Hepatocyte (in vitro differentiated cells): ENCODE measurements at regions not wholly inside any gene's neighbourhood (a gene's known extent, or its start where the extent isn't known, plus 50 kb on each side); places are given as distances from the start of the nearest gene placed in this dataset.
"Not testable (repeated sequence)": the region's sequence is repeated elsewhere in the genome, so short reads cannot be mapped to it uniquely, and the experiment has no call there.

Source experiments
- DNase-seq: peaks from one replicate; pipeline ENCODE4 v3.0.0-alpha.2; 2016; ENCODE audit warnings: low spot score
- H2AFZ ChIP-seq: fragments of 200-600 bp; sonication (generic); 2 replicates; pipeline ENCODE4 v1.6.0; 2016; ENCODE audit warnings: antibody characterized with exemption, mild to moderate bottlenecking
- H3K27ac ChIP-seq: fragments of 200-600 bp; sonication (generic); 2 replicates; pipeline ENCODE4 v1.5.1; 2016; ENCODE audit warnings: mild to moderate bottlenecking
- H3K27me3 ChIP-seq: fragments of 200-600 bp; sonication (generic); 2 replicates; pipeline ENCODE4 v1.6.1; 2016
- H3K36me3 ChIP-seq: fragments of 200-600 bp; sonication (generic); replicated peaks from 2 replicates; pipeline ENCODE4 v1.5.1; 2016; ENCODE audit warnings: low read depth; ENCODE audit not compliant: insufficient read depth
- H3K4me1 ChIP-seq: fragments of 200-600 bp; sonication (generic); 2 replicates; pipeline ENCODE4 v1.5.1; 2016; ENCODE audit warnings: mild to moderate bottlenecking, moderate library complexity; ENCODE audit not compliant: insufficient read depth
- H3K4me2 ChIP-seq: fragments of 200-600 bp; sonication (generic); 2 replicates; pipeline ENCODE4 v1.6.0; 2016
- H3K4me3 ChIP-seq: fragments of 200-600 bp; sonication (generic); 2 replicates; pipeline ENCODE4 v1.5.1; 2016; ENCODE audit warnings: mild to moderate bottlenecking
- H3K79me2 ChIP-seq: fragments of 200-600 bp; sonication (generic); 2 replicates; pipeline ENCODE4 v1.6.0; 2017; ENCODE audit warnings: mild to moderate bottlenecking
- H3K9me2 ChIP-seq: fragments of 200-600 bp; sonication (generic); replicated peaks from 2 replicates; pipeline ENCODE4 v1.6.0; 2017; ENCODE audit warnings: mild to moderate bottlenecking; ENCODE audit not compliant: insufficient read depth
- H3K9me3 ChIP-seq: fragments of 200-600 bp; sonication (generic); 2 replicates; pipeline ENCODE4 v1.5.1; 2016; ENCODE audit warnings: low read depth, mild to moderate bottlenecking
- H4K20me1 ChIP-seq: fragments of 200-600 bp; sonication (generic); 2 replicates; pipeline ENCODE4 v1.6.0; 2016; ENCODE audit warnings: mild to moderate bottlenecking; ENCODE audit not compliant: insufficient read depth, poor library complexity, severe bottlenecking
- EZH2 ChIP-seq: fragments of 200-600 bp; sonication (generic); IDR thresholded peaks from 2 replicates; pipeline ENCODE4 v1.6.1; 2016; ENCODE audit warnings: antibody characterized with exemption, mild to moderate bottlenecking, borderline replicate concordance
- EZH2phosphoT487 ChIP-seq: fragments of 200-600 bp; sonication (generic); IDR thresholded peaks from one replicate; pipeline ENCODE4 v1.6.1; 2018; ENCODE audit warnings: antibody characterized with exemption, mild to moderate bottlenecking, low read depth, moderate library complexity; ENCODE audit not compliant: unreplicated experiment, severe bottlenecking
- WGBS: methylation state at CpG from one replicate; pipeline ENCODE4 v1.1.6; 2016; ENCODE audit warnings: low lambda C conversion rate; ENCODE audit errors: missing lambda C conversion rate; 5-methylcytosine and 5-hydroxymethylcytosine counted together
- TF ChIP-seq, protein P1 (sequence below): fragments of 200-600 bp; sonication (generic); IDR thresholded peaks from 2 replicates; pipeline ENCODE4 v1.5.1; 2016; ENCODE audit warnings: antibody characterized with exemption, mild to moderate bottlenecking; ENCODE audit not compliant: poor library complexity

DNA sequence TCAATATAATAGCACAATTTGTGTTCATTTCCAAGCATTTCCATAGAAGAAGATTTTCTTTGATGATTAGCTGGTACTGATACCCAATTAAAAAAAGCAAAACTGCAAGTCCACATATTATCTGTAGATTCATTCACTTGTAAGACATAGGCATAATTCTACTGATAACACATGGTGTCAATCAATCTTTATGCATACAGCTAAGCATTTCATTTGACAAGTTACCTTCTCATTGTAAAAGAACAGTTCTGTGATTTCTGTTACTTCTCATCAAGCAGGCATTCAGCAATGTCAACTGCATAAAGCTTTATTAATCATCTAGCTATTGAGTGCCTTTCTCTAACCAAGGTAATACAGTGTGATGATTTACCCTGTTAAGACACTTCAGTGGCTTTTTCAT lies 672.0 kb downstream of the PLOD2 start:
- H2AFZ ChIP-seq, result no peak overlapping the region
- no peaks in the 10 kb centered on the region for H4K20me1 ChIP-seq
- H3K27me3 ChIP-seq, result no peaks in the 10 kb centered on the region
- no peak for DNase-seq
- H3K9me2 ChIP-seq, result no peaks in the 10 kb centered on the region
- TF ChIP-seq, protein P1, sequence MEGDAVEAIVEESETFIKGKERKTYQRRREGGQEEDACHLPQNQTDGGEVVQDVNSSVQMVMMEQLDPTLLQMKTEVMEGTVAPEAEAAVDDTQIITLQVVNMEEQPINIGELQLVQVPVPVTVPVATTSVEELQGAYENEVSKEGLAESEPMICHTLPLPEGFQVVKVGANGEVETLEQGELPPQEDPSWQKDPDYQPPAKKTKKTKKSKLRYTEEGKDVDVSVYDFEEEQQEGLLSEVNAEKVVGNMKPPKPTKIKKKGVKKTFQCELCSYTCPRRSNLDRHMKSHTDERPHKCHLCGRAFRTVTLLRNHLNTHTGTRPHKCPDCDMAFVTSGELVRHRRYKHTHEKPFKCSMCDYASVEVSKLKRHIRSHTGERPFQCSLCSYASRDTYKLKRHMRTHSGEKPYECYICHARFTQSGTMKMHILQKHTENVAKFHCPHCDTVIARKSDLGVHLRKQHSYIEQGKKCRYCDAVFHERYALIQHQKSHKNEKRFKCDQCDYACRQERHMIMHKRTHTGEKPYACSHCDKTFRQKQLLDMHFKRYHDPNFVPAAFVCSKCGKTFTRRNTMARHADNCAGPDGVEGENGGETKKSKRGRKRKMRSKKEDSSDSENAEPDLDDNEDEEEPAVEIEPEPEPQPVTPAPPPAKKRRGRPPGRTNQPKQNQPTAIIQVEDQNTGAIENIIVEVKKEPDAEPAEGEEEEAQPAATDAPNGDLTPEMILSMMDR, result no peak
- TF ChIP-seq EZH2 (no peak), EZH2phosphoT487 (no peak)
- no peak overlapping the region for H3K4me2 ChIP-seq
- no peak overlapping the region for H3K4me3 ChIP-seq
- H3K79me2 ChIP-seq, result no peaks in the 10 kb centered on the region
- no peaks in the 10 kb centered on the region for H3K9me3 ChIP-seq
- H3K36me3 ChIP-seq, result no peaks in the 10 kb centered on the region
- no peak overlapping the region for H3K27ac ChIP-seq
- no peaks in the 10 kb centered on the region for H3K4me1 ChIP-seq

DNA sequence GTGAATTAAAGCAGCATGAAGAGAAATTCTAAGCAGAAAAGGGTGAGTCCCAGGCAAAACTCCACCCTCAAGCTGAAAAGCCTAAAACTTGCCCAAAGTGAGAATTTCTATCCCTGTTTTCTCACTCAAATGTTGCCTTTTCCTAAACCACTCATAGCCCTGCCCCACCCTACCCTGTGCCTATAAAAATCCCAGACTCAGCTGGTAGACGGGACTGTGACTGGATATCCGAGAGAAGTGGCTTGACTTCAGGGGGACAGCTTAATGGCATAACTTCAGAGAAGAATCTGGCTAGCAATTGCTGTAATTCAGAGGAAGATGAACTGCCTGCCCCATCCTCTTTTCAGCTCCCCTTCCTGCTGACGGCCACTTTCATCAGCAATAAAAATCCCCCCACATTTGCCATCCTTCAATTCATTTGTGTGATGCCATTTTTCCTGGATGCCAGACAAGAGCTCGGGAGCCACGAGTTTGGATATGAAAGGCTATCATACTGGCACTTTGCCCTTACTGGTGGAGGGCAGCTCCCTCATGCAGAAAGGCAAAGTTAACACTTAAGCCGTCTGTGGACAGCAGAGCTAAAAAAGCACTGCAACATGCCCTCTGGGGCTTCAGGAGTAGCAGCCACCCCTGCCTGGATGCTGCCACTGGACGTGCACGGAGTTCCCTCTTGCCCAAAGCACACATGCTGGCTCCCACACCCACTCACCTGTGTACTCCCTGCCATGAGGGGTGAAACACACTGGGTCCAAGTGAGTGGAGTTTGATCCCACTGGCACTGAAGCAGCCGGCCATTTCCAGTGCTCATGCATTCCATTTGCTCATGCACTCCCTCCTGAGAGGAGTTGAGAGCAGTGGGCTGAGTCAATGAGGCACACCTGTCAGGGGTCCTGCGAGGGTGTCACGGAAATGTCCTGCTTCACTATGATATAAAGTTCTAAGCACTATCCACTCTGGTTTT lies 670.6 kb downstream of the PLOD2 start:
- H3K36me3 ChIP-seq, result no peaks in the 10 kb centered on the region
- H3K9me2 ChIP-seq, result no peaks in the 10 kb centered on the region
- no peak overlapping the region for H3K27ac ChIP-seq
- H2AFZ ChIP-seq, result no peak overlapping the region
- H4K20me1 ChIP-seq, result no peaks in the 10 kb centered on the region
- no peaks in the 10 kb centered on the region for H3K9me3 ChIP-seq
- no peak overlapping the region for H3K4me3 ChIP-seq
- no peak for DNase-seq
- H3K4me2 ChIP-seq, result no peak overlapping the region
- WGBS, result 81% methylated on average over 11 of the region's 11 CpGs
- H3K79me2 ChIP-seq, result no peaks in the 10 kb centered on the region
- TF ChIP-seq EZH2 (no peak), EZH2phosphoT487 (no peak)
- TF ChIP-seq, protein P1, result no peak
- no peaks in the 10 kb centered on the region for H3K4me1 ChIP-seq
- no peaks in the 10 kb centered on the region for H3K27me3 ChIP-seq

DNA sequence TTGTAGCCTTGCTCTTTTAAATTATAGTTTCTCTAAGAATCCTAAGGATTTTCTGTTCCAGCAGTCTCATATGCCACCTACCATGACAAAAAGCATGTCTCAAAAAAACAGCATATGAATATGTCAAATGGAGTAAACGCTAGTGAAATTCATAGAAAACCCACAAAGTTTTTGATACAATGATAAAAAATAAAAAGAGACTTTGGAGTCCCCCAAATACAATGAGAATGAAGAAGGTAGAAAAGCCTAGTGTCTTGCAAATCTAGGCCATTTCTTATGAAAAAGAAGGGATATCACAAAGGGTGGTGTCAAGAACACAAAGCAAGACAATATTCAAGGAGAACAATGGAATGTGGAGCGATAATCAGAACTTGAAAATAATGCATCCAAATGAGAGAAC lies 668.5 kb downstream of the PLOD2 start:
- H3K9me3 ChIP-seq, result no peaks in the 10 kb centered on the region
- H3K27ac ChIP-seq, result no peak overlapping the region
- H3K27me3 ChIP-seq, result no peaks in the 10 kb centered on the region
- no peaks in the 10 kb centered on the region for H3K79me2 ChIP-seq
- no peaks in the 10 kb centered on the region for H4K20me1 ChIP-seq
- TF ChIP-seq, protein P1, result no peak
- no peak for TF ChIP-seq EZH2phosphoT487
- TF ChIP-seq EZH2, result no peak
- no peaks in the 10 kb centered on the region for H3K36me3 ChIP-seq
- H3K4me1 ChIP-seq, result no peaks in the 10 kb centered on the region
- H3K9me2 ChIP-seq, result no peaks in the 10 kb centered on the region
- 78% methylated on average over 2 of the region's 2 CpGs for WGBS
- no peak for DNase-seq
- H3K4me3 ChIP-seq, result no peak overlapping the region
- no peak overlapping the region for H3K4me2 ChIP-seq
- no peak overlapping the region for H2AFZ ChIP-seq

DNA sequence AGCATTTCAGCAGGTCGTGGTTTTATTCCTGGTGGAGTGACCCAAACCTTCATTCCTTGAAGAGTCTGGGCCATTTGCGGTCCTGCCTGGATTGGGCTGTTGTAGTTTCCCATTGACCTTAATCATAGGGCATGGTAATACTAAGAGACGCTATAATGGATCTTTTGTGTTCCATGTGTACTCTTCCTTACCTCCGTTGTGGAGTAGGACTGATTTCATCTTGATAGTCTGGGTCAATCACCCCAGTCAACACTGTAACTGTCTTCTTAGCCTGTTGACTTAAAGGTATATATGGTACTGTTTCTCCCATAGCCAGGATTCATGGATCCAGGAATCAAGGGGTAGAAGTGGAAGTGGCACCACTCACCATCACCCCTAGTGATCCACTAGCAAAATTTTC lies 643.6 kb downstream of the PLOD2 start:
- H3K36me3 ChIP-seq, H3K9me2 ChIP-seq, H3K27me3 ChIP-seq, H3K79me2 ChIP-seq, H3K4me3 ChIP-seq, H2AFZ ChIP-seq, H4K20me1 ChIP-seq, H3K9me3 ChIP-seq, H3K4me1 ChIP-seq, H3K27ac ChIP-seq, DNase-seq, H3K4me2 ChIP-seq: not testable (repeated sequence)
- 88% methylated on average over 4 of the region's 4 CpGs for WGBS
